ENCODE measurements at regions not wholly inside any gene's neighbourhood (a gene's known extent, or its start where the extent isn't known, plus 50 kb on each side); places are given as distances from the start of the nearest gene placed in this dataset.

GRCh38 chr4:170428929-170429328, 339.2 kb upstream of the AADAT start:
- TF ChIP-seq CTCF (IDR thresholded peaks at IDR 0.05): no peak
- no peak for TF ChIP-seq ZFX (IDR thresholded peaks at IDR 0.05; ENCODE audit: borderline replicate concordance)
